Motor neuron (in vitro differentiated cells): ENCODE measurements at regions not wholly inside any gene's neighbourhood (a gene's known extent, or its start where the extent isn't known, plus 50 kb on each side); places are given as distances from the start of the nearest gene placed in this dataset.
A peak's percentile ranks its signal among the peaks of the same experiment; 100 is the strongest.

Experiments used
- ATAC-seq, 8 experiments: fragments of 200-7000 bp; cut with Tn5 transposase; replicated peaks in 6 of 8; 2 replicates each; pipeline ENCODE4 v1.8.0; 2021; ENCODE audit warnings: mild to moderate bottlenecking in 8 of 8, moderate library complexity in 8 of 8
- H3K27ac ChIP-seq, 2 donors: fragments of 250-450 bp; sonication (Bioruptor Pico); 2 replicates each; pipeline ENCODE4 v1.9.0; 2021; ENCODE audit warnings: antibody characterized with exemption in 2 of 2, mild to moderate bottlenecking in 2 of 2, moderate library complexity in 1 of 2
- H3K4me1 ChIP-seq, 2 donors: fragments of 250-450 bp; sonication (Bioruptor Pico); replicated peaks in 1 of 2; 2 replicates each; pipeline ENCODE4 v1.6.1; 2021; ENCODE audit warnings: antibody characterized with exemption in 2 of 2, mild to moderate bottlenecking in 2 of 2, moderate library complexity in 1 of 2
- H3K4me3 ChIP-seq, 5 donors: fragments of 250-450 bp; sonication (Bioruptor Pico); 2 replicates each; pipeline ENCODE4 v1.9.0; 2021; ENCODE audit warnings: antibody characterized with exemption in 5 of 5, mild to moderate bottlenecking in 5 of 5, moderate library complexity in 4 of 5
- WGBS, 10 experiments: fragments of 450-650 bp; shearing (Covaris generic); methylation state at CpG; one replicate each; pipeline ENCODE4 v1.0.0; 2022; 5-methylcytosine and 5-hydroxymethylcytosine counted together
- in situ Hi-C, 9 experiments: fragments of 400-800 bp; cut with MboI; loops; one replicate each; pipeline ENCODE4 v1.15.0; 2021; ENCODE audit warnings: low sequenced_read_pairs in 9 of 9, low pct_unique_long_range_greater_than_20kb in 2 of 9; ENCODE audit not compliant: unreplicated experiment in 9 of 9

GRCh38 chrX:28099166-28099565 lies 117.9 kb upstream of the DCAF8L1 start:
- ATAC-seq: no peak
- Histone ChIP-seq H3K4me3 (no peak overlapping the region), H3K27ac (no peak overlapping the region), H3K4me1 (no peaks in the 10 kb centered on the region)
- in situ Hi-C loops: no loop called here
- WGBS, 10 experiments: 0 to 90% (median 26%) methylated on average over 1 to 2 of the region's 3 CpGs; no CpG with 5 or more reads in 6 of the 10 experiments

- peaks cover 0 to 3% of the 10 kb centered on the region in 2 donors for H3K4me1 ChIP-seq
- in situ Hi-C loops: no loop called here
- WGBS, 10 experiments: 0 to 80% (median 20%) methylated on average over 1 to 2 of the region's 2 CpGs; no CpG with 5 or more reads in 7 of the 10 experiments
- no peak overlapping the region for H3K4me3 ChIP-seq
- ATAC-seq: peak in 3 of 8 experiments; percentile 21 to 61 (median 50)
- H3K27ac ChIP-seq: no peak overlapping the region
Observed at GRCh38 chrX:28085653-28086052, 104.4 kb upstream of the DCAF8L1 start.

GRCh38 chrX:28058901-28059300 lies 77.7 kb upstream of the DCAF8L1 start:
- WGBS, 10 experiments: 20 to 21% methylated on average over 1 to 2 of the region's 2 CpGs; no CpG with 5 or more reads in 8 of the 10 experiments
- peak in 1 of 8 experiments; percentile 26 for ATAC-seq
- Histone ChIP-seq H3K4me1 (no peaks in the 10 kb centered on the region), H3K4me3 (no peak overlapping the region), H3K27ac (no peak overlapping the region)
- in situ Hi-C loops: no loop called here

- ATAC-seq: no peak
- WGBS, 10 experiments: 62 to 80% methylated on average over 1 to 6 of the region's 27 CpGs; no CpG with 5 or more reads in 8 of the 10 experiments
- Histone ChIP-seq H3K27ac (no peak overlapping the region), H3K4me3 (no peak overlapping the region), H3K4me1 (no peaks in the 10 kb centered on the region)
- in situ Hi-C loops: no loop called here
Observed at GRCh38 chrX:28042826-28043564, 61.7 kb upstream of the DCAF8L1 start.

GRCh38 chrX:28042260-28042659 lies 61.0 kb upstream of the DCAF8L1 start:
- no peak overlapping the region for H3K27ac ChIP-seq
- H3K4me1 ChIP-seq: no peaks in the 10 kb centered on the region
- in situ Hi-C loops: no loop called here
- ATAC-seq: no peak
- WGBS, 10 experiments: 35 to 100% (median 100%) methylated on average over 1 to 9 of the region's 16 CpGs; no CpG with 5 or more reads in 5 of the 10 experiments
- H3K4me3 ChIP-seq: no peak overlapping the region

- Histone ChIP-seq H3K4me3 (no peak overlapping the region), H3K4me1 (no peaks in the 10 kb centered on the region), H3K27ac (no peak overlapping the region)
- in situ Hi-C loops: no loop called here
- ATAC-seq: no peak
- 0 to 70% (median 60%) methylated on average over 1 to 3 of the region's 8 CpGs; no CpG with 5 or more reads in 5 of the 10 experiments for WGBS, 10 experiments
Observed at GRCh38 chrX:28039258-28039657, 58.0 kb upstream of the DCAF8L1 start.
